ENCODE measurements at regions not wholly inside any gene's neighbourhood (a gene's known extent, or its start where the extent isn't known, plus 50 kb on each side); places are given as distances from the start of the nearest gene placed in this dataset.

DNA sequence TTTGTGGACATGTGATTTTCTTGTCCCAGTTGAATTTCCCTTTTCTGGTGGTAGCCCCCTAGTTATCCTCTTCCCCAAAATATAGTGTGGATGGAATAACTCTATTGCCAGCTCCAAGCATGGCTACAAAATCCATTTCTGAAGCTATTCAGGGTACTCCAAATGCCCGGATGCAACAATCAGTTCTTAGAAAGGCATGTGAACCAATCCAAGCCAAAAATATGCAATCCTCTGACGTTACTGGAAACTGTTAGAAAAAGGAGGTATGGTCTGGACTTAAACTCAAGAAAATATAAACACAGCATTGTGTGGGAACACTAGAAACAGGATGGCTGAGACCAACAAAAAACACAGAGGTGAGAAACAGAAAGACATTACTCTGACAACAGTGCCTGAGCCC lies 347.0 kb downstream of the GPAM start:
- CTCF ChIA-PET: no interaction called here
- H3K4me1 ChIP-seq: no peaks in the 10 kb centered on the region
- FAIRE-seq: no peak

DNA sequence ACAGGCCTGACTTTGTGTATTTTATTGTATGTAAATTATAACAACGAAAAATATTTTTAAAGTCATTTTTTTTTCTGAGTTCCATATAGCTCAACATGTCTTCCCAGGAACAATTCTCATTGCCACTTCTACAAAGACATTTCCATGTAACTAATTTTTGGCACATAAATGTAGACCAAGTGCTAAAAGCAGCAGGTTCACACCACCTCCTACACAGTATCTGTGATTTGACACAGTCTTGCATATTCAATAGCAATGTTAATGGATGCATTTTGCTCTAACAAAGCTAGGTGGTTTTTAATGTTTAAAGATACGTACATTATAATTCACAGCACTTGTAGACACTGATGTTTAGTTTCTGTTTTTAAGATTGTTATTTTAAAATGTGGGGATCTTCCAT lies 346.5 kb downstream of the GPAM start:
- ChIA-PET CTCF (no interaction called here), POLR2A (no interaction called here)
- ATAC-seq: no peak
- Histone ChIP-seq H3K4me2 (no peak overlapping the region), H3K4me1 (no peaks in the 10 kb centered on the region), H3K9me3 (no peaks in the 10 kb centered on the region), H3K27ac (no peak overlapping the region), H3K4me3 (no peak overlapping the region)
- no peak for DNase-seq (ENCODE audit: low read depth in 1 of 2, low spot score in 1 of 2)
- no peak for FAIRE-seq
- WGBS (ENCODE audit: missing lambda C conversion rate): 4% methylated on average over 2 of the region's 2 CpGs
- TF ChIP-seq, protein P1, sequence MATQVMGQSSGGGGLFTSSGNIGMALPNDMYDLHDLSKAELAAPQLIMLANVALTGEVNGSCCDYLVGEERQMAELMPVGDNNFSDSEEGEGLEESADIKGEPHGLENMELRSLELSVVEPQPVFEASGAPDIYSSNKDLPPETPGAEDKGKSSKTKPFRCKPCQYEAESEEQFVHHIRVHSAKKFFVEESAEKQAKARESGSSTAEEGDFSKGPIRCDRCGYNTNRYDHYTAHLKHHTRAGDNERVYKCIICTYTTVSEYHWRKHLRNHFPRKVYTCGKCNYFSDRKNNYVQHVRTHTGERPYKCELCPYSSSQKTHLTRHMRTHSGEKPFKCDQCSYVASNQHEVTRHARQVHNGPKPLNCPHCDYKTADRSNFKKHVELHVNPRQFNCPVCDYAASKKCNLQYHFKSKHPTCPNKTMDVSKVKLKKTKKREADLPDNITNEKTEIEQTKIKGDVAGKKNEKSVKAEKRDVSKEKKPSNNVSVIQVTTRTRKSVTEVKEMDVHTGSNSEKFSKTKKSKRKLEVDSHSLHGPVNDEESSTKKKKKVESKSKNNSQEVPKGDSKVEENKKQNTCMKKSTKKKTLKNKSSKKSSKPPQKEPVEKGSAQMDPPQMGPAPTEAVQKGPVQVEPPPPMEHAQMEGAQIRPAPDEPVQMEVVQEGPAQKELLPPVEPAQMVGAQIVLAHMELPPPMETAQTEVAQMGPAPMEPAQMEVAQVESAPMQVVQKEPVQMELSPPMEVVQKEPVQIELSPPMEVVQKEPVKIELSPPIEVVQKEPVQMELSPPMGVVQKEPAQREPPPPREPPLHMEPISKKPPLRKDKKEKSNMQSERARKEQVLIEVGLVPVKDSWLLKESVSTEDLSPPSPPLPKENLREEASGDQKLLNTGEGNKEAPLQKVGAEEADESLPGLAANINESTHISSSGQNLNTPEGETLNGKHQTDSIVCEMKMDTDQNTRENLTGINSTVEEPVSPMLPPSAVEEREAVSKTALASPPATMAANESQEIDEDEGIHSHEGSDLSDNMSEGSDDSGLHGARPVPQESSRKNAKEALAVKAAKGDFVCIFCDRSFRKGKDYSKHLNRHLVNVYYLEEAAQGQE (IDR thresholded peaks at IDR 0.05): no peak
- TF ChIP-seq, protein P2, sequence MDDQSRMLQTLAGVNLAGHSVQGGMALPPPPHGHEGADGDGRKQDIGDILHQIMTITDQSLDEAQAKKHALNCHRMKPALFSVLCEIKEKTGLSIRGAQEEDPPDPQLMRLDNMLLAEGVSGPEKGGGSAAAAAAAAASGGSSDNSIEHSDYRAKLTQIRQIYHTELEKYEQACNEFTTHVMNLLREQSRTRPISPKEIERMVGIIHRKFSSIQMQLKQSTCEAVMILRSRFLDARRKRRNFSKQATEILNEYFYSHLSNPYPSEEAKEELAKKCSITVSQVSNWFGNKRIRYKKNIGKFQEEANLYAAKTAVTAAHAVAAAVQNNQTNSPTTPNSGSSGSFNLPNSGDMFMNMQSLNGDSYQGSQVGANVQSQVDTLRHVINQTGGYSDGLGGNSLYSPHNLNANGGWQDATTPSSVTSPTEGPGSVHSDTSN (IDR thresholded peaks at IDR 0.05): no peak
- TF ChIP-seq ZSCAN20 (CRISPR knock-in tag; IDR thresholded peaks at IDR 0.05) (no peak), FOSB (CRISPR knock-in tag; IDR thresholded peaks at IDR 0.05) (no peak), HOXB5 (CRISPR knock-in tag; IDR thresholded peaks at IDR 0.05) (no peak), TP53 (CRISPR knock-in tag; IDR thresholded peaks at IDR 0.05) (no peak), RCOR1 (IDR thresholded peaks at IDR 0.05; ENCODE audit: low read depth, low read length) (no peak), CEBPB (IDR thresholded peaks at IDR 0.05) (no peak), POLR2AphosphoS2 (conservative IDR thresholded peaks at IDR 0.05; ENCODE audit: low read length) (no peak), NPAS2 (CRISPR knock-in tag; IDR thresholded peaks at IDR 0.05; ENCODE audit: borderline replicate concordance) (no peak), ZNF302 (CRISPR knock-in tag; IDR thresholded peaks at IDR 0.05) (no peak), NR3C1 (IDR thresholded peaks at IDR 0.05) (no peak), EHMT2 (IDR thresholded peaks at IDR 0.05; ENCODE audit: low read depth) (no peak), RAD21 (conservative IDR thresholded peaks at IDR 0.05 in 1 of 2, IDR thresholded peaks at IDR 0.05 in 1 of 2) (no peak)
- TF ChIP-seq, protein P3, sequence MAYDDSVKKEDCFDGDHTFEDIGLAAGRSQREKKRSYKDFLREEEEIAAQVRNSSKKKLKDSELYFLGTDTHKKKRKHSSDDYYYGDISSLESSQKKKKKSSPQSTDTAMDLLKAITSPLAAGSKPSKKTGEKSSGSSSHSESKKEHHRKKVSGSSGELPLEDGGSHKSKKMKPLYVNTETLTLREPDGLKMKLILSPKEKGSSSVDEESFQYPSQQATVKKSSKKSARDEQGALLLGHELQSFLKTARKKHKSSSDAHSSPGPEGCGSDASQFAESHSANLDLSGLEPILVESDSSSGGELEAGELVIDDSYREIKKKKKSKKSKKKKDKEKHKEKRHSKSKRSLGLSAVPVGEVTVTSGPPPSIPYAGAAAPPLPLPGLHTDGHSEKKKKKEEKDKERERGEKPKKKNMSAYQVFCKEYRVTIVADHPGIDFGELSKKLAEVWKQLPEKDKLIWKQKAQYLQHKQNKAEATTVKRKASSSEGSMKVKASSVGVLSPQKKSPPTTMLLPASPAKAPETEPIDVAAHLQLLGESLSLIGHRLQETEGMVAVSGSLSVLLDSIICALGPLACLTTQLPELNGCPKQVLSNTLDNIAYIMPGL (CRISPR knock-in tag; IDR thresholded peaks at IDR 0.05; ENCODE audit: borderline replicate concordance): no peak
- TF ChIP-seq, protein P4, sequence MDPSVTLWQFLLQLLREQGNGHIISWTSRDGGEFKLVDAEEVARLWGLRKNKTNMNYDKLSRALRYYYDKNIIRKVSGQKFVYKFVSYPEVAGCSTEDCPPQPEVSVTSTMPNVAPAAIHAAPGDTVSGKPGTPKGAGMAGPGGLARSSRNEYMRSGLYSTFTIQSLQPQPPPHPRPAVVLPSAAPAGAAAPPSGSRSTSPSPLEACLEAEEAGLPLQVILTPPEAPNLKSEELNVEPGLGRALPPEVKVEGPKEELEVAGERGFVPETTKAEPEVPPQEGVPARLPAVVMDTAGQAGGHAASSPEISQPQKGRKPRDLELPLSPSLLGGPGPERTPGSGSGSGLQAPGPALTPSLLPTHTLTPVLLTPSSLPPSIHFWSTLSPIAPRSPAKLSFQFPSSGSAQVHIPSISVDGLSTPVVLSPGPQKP (IDR thresholded peaks at IDR 0.05; ENCODE audit: low read depth, low read length): no peak

More for the DNA sequence above, 347.0 kb downstream of the GPAM start:
- WGBS (ENCODE audit: missing lambda C conversion rate): 2% methylated on average over 2 of the region's 2 CpGs
- ATAC-seq: no peak
- no peak for TF ChIP-seq NFE2L2 (conservative IDR thresholded peaks at IDR 0.05; ENCODE audit: low read length)
- no peak for TF ChIP-seq ZFP36 (IDR thresholded peaks at IDR 0.05; ENCODE audit: borderline replicate concordance, partially characterized antibody)
- no peak for TF ChIP-seq GATA3 (IDR thresholded peaks at IDR 0.05; ENCODE audit: borderline replicate concordance)
- TF ChIP-seq, protein P1 (IDR thresholded peaks at IDR 0.05): no peak
- no peak for TF ChIP-seq RCOR1 (IDR thresholded peaks at IDR 0.05; ENCODE audit: low read depth, low read length)
- TF ChIP-seq ZNF302 (CRISPR knock-in tag; IDR thresholded peaks at IDR 0.05): no peak
- no peak for TF ChIP-seq CEBPB (IDR thresholded peaks at IDR 0.05)
- TF ChIP-seq NPAS2 (CRISPR knock-in tag; IDR thresholded peaks at IDR 0.05; ENCODE audit: borderline replicate concordance): no peak
- TF ChIP-seq BHLHE40 (IDR thresholded peaks at IDR 0.05; ENCODE audit: low read depth, low read length): no peak
- TF ChIP-seq HOXB5 (CRISPR knock-in tag; IDR thresholded peaks at IDR 0.05): no peak
- no peak for TF ChIP-seq TFCP2L1 (CRISPR knock-in tag; IDR thresholded peaks at IDR 0.05)
- TF ChIP-seq EP300 (IDR thresholded peaks at IDR 0.05): no peak
- TF ChIP-seq, protein P2 (IDR thresholded peaks at IDR 0.05): no peak
- TF ChIP-seq CHD4 (IDR thresholded peaks at IDR 0.05; ENCODE audit: borderline replicate concordance): no peak
- TF ChIP-seq KDM5A (IDR thresholded peaks at IDR 0.05): no peak
- no peak for TF ChIP-seq HOXB13 (CRISPR knock-in tag; IDR thresholded peaks at IDR 0.05; ENCODE audit: low read depth)
- Histone ChIP-seq H3K4me3 (no peak overlapping the region), H3K9me3 (no peaks in the 10 kb centered on the region), H3K27ac (no peak overlapping the region), H3K4me2 (no peak overlapping the region)
- POLR2A ChIA-PET: no interaction called here
- DNase-seq (ENCODE audit: low read depth in 1 of 2, low spot score in 1 of 2): no peak
